GM19023 (cell line): ENCODE measurements at regions not wholly inside any gene's neighbourhood (a gene's known extent, or its start where the extent isn't known, plus 50 kb on each side); places are given as distances from the start of the nearest gene placed in this dataset.
A peak's percentile ranks its signal among the peaks of the same experiment; 100 is the strongest.

Source experiments
- ATAC-seq: cut with Tn5 transposase; IDR thresholded peaks from one replicate; pipeline ENCODE4 v1.9.1; 2021; ENCODE audit warnings: mild to moderate bottlenecking, moderate library complexity; ENCODE audit not compliant: unreplicated experiment

DNA sequence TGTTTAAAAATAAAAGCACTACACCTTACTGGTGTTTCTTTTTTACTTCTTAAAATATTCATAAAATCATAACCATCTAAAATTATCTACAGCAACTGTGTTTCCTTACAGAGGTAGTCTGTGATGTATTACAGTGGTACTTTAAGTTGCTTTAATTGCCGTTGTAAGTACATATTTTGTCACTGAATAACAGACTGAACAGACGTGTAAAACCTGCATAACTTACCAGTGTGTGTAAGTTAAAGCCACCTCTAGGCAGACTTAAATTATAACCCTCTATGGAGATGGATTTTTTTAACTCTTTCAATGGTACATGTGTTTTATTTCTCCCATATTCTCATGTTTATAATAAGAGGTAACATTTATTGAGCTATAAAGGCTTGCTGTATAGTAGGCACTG is 166.8 kb downstream of the NR4A2 start:
- ATAC-seq = no peak

DNA sequence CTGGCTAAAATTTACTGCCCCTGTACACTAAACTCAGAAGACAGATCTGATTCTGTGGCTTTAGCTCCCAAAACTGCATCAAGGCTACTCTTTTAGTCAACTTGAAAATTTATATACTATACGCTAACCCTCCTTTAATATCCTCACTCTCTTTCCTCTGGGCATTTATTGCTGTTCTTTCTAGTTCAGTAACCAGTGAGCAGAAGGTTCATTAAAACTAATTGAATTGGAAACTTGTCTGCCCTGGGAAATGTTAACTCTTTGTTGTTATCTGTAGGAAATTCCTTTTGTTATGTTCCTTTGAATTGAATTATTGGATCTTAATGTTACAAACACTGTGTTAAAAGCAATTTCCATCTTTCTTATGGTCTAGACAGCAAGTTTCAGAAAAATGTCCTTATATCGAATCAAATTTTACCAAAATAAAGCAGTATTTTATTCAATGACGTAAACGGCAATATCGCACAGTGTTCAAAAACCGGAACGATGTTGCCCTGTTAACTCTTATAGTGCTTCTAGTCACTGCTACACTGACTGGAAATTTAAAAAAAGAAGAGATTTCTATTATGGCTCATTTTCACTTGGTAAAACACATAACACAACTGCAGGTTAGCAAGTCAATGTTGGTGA is 168.3 kb downstream of the NR4A2 start:
- ATAC-seq = no peak

DNA sequence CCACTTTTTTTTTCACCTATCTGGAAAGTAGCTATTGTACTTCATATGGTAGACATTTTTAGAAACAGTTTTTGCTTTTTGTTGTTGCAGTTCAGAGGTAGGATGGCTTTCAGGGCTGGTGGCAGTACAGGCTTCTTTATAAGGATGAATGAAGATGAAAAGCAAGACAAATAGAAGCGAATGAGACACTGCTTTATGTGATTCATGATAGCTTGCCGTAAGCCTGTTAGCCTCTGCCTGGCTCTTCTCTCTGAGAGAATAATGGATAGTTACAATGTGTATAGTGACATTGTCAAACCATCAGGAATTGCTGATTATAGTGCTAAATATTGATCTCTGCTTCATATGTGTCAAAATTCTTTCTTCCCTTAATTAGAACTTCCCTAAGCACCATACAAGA is 173.7 kb downstream of the NR4A2 start:
- no peak for ATAC-seq

DNA sequence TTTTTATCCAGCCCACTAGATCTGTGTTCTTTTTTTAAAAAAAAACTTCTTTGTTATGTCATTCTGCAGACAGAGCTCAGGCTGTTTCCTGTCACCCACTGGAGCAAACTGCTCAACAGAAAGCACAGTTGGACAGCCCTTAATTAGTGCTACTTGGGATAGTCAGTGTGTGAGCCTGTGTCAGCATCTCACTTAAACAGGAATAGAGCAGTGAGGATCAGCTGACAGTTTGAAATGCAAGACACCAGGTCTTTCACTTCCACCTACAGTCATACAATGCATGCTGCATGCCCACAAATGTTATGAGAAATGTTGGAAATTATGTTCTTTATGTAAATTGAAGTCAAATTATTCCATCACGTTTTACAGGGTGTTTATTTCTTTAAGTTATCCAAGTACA is 174.9 kb downstream of the NR4A2 start:
- ATAC-seq = no peak

DNA sequence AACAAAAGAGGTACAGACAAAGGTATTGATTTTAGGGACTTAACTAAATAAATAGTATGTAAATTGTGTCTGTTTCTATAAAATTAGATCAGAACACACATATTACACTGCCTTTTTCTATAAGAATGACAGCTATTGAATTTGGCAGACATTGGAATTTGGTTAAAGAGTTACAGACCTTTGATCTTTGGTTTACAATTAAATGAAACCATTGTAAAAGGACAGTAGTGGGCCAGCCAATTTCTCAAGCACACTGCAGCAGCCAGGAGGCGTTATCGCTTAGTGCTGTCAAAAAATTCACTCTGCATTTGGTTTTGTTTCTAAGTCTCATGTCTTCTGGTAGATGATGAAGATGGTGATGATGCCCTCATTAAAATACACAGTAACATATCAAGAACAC is 175.9 kb downstream of the NR4A2 start:
- no peak for ATAC-seq

DNA sequence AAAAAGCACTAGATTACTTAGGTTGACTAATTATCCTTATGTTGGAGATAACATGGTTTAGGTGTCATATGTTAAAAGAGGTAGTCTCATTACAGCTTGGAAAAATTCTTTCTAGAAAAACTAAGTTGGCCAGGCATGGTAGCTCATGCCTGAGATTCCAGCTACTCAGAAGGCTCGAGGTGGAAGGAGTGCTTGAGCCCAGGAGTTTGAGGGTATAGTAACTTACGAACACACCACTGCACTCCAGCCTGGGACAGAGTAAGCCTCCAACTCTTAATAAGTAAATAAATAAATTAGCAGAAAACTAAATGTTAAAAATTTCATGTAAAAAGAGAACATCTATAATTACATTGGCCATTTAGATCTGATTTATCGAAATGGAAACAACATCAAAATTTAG is 177.2 kb downstream of the NR4A2 start:
- ATAC-seq = no peak

DNA sequence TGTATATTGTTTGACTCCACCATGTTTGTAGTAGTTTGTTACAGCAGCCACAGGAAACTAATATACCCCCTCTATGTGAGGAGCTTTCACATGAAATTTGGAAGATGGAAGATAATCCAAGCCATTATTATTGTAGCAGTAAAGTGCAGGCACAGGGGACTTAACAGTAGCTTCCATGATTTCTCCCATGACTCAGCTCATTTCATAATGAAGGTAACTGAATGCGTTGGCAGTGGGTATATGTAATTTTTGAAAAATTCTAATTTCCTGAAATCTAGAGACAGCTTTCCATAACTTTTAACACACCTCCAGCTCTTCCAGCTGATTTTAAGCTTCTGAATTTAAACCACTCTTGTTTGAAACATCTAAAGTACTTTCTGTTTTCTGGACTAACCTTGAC is 181.2 kb downstream of the NR4A2 start:
- no peak for ATAC-seq

DNA sequence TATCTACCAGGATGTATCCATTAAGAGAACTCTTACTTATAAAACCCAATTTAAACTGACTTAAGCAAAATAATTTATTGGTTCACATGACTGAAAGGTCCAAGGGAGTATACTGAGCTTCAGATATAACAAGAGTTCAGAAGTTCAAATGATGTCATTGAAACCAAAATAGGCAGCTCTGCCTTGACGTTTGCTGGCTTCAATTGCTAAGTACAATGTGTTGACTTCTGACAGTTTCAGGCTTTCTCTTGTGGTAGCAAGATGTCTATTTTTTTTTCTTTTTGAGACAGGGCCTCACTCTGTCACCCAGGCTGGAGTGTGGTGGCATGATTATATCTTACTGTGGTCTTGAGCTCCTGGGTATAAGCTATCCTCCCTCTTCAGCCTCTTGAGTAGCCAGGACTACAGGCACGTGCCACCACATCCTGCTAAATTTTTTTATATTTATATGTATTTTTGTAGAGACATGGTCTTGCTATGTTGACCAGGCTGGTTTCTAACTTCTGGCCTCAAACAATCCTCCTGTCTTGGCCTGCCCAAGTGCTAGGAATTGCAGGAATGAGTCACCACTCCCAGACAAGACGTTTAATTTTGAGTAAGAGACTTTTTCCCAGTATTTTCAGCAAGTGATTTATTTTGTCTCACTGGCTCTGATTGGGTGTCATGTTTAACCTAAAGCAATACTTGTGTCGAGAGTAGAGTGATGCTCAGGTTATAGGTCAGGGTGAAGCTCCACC is 184.8 kb downstream of the NR4A2 start:
- peak; percentile 75 for ATAC-seq

DNA sequence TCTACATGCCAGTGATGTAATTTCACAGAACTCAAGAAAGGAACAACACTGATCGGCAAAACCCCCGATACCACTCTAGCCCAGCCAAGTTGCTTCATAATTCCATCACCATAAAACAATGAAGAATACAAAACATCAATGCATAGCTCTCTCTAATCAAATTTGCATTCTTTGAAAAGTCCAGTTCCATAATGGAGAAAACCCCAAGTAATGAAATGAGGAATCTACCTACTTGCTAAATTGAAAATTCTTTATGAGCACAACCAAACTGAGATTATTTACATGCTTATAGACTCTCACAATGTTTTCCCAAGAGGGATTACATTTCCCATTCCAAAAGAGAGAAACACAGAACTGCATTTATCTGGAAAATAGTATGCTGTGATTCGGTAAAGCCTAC is 186.5 kb downstream of the NR4A2 start:
- ATAC-seq = no peak

DNA sequence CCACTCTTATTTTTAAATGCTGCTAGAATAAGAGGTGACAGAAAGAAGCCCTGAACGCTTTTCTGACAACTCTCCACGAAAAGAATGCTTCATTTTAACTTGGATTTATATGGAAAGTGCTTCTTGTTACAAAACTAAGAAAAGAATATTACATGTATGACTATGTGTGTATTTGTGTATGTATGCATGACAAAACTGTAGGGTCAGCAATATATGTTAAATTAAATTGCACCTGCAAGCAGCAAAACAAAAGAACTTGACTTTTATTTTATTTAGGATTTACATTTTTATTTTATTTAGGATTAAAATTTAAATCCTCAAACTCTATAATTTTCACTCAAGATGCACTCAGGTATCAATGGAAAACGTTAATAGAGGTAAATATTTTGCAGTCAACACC is 187.1 kb downstream of the NR4A2 start:
- ATAC-seq = no peak

DNA sequence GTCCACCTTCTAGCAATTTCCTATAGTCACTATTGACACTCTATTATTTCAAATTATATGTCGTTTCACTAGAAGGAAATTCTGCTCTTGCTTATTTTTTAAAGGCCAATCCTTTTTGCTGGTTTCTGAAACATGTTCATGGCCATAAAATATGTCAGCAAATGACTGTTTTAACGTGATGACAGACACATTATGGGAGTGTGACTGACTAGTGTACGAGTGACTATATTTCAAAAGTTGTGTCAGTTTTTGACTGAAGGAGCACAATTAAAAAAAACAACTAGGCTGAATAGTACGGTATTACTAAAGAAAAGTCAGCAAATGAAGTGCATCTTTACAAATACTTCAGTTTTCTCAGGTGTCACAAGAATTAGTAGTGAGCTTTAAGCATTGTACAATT is 196.0 kb downstream of the NR4A2 start:
- no peak for ATAC-seq

DNA sequence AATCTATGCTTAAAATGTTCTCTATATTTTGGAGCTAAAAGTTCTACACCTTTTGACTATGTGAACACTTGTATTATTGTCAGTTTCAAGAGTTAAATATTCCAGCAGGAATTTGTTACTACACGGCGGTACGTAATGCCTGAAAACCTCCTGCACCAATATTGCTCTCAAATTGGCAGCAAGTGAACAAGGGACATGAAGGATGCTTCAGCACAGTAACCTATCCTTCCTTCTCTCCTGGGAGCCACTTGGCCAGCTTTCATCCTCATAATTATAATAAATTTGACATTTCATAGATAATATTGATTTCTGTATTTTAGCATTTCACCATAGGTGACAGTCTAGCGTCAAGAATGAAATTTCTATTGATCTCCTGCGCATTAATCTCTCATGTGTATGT is 197.6 kb downstream of the NR4A2 start:
- ATAC-seq = no peak

DNA sequence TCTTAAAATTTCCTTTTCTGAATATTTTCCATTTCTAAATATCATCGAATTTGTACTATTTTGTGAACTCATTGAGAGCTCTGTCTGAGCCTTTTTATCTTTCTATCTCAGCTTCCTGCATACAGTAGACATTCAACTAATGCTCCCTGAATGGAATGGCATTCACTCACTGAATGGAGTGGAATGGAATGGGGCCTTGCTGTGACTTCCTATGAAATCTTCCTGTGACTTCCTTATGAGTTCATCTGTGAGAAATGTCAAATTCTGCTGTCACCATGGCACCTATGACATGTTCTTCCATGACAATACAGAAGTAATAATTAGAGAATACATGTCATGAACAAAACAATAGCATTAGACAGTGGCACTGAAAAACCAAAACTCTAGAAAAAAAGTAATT is 199.6 kb downstream of the NR4A2 start:
- ATAC-seq = no peak

DNA sequence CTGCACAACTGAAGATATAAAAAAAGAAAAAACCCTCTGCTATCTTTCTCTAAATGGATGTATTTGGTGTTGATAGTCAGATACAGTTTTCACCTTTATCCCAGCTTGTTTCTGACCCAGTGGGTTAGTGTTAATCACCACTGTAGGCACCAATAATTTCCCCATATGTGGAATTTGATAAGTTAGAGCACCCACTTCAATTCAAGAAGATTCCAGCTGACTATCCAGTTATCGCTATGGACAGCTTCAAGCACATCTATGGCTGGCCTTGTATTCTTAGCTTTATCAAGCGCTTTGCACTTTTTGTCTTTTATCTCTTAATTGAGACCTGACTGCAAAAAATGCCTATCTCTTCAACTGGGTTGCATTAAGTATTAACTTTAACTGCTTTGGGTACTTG is 200.4 kb downstream of the NR4A2 start:
- ATAC-seq = no peak

DNA sequence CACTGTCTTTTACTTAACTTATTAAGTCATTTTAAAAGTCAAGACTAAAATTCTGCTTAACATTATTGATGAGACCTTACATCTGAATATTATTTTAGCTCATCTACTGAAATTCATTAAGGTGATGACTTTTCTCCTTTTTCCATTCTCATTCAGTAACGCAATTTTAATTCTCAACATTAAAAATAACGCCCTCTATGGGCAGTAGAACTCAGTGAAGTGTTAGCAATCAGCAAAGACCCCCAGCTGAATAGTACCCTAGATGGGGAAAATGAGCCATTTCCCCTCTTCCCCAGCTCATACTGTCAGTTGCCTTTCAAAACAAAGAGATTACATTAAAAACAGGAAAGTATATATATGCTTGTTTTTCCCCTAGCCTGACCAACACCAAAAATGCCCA is 203.3 kb downstream of the NR4A2 start:
- ATAC-seq = no peak

DNA sequence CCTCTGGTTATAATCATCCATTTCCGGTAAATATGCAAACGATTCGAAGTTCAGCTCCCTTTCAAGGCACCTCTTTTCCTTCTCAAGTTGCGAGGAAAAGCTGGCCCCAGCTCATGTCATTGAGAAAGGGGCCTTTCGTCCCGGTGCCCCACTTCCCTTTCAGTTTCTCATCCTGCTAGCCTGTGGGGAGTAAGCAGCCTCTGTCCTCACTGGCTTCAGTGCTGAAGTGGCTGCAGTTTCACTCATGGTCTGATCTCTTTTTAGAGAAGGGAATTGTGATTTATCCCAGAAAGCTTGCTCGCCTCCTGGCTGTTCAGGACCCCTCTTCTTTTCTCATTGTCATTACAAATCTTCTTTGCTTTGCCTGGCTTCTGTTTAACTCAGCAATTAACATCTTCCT is 207.5 kb downstream of the NR4A2 start:
- no peak for ATAC-seq

DNA sequence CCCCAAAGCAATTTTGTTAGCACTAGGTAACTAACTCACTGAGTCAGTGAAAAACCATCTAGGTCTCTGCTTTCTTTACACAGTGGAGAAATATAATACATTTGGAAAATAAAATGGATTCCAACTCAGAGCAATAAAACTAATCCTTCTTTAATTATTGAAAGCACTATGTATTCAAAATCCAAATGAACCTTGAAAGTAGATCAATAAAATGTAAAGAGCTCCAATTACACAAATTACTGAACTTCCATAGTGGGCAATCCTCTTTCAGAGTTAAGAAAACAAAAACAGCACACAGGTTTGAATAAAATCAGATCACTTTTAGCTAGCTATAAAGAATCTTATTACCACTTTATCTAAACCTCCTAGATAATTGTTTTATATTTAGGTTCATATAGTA is 208.1 kb downstream of the NR4A2 start:
- no peak for ATAC-seq

DNA sequence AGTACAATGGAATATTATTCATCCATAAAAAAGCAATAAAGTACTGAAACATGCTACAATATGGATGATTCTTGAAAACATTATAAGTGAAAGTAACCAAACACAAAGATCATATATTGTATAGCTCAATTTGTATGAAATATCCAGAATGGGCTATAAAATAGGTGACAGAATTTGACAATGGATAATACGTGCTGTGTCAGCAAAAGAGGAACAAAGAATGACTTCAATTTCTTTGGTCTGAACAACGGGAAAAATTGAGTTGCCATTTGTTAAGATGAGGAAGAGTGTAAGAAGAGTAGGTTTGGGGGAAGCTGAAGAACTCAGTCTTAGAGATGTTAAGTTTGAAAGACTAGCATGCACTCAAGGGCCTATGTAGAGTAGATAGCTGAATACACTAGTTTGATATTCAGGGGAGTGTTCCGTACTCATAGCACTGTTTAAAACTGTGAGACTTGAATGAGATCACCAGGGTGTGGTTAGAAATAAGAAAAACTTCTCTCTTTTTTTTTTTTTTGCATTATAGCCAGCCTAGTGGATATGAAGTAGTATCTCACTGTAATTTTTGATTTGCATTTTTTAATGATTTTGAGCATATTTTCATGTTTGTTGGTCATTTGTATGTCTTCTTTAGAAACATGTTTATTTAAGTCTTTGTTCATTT is 213.6 kb downstream of the NR4A2 start:
- ATAC-seq = no peak

DNA sequence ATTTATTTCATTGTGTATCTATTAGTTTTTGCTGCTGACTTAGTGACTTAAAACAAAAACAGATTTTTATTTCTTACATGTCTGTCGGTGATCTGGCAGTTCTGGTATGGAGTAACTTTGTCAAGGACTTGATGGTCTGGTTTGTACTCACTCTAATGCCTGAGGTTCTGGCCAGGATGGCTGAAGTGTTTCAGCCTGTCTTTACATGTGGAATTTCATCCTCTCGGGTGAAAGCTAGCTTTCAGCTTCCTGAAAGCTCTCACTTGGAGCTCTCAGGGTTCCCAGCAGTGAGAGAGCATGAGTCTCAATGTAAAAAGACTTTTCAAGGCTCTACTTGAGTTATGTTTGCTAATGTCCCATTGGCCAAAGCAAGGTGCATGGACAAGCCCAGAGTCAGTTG is 216.4 kb downstream of the NR4A2 start:
- ATAC-seq = no peak

DNA sequence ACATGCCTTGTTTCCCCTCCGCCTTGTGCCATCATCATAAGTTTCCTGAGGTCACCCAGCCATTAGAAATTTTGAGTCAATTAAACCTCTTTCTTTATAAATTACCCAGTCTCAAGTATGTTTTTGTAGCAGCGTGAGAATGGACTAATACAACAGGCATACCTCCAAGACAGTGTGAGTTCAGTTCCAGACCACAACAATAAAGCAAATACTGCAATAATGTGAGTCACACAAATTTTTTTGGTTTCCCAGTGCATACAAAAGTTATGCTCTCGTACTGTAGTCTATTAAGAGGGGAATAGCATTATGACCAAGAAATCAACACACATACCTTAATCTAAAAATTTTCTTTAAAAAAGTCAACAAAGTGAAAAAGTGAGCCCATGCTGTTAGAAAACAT is 217.2 kb downstream of the NR4A2 start:
- ATAC-seq = no peak

DNA sequence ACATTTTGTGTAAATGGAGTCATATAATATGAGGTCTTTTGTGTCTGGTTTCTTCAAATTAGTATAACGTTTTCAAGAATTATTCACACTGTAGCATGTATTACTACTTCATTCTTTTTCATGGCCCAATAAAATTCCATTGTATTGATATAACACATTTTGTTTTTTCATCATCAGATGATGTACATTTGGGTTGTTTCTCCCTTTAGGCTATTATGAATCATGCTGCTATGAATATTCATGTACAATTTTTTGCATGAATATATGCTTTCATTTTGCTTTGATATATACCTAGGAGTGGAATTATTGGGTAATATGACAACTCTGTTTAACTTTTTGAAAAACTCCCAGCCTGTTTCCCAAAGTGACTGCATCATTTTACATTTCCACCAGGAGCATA is 220.2 kb downstream of the NR4A2 start:
- no peak for ATAC-seq

DNA sequence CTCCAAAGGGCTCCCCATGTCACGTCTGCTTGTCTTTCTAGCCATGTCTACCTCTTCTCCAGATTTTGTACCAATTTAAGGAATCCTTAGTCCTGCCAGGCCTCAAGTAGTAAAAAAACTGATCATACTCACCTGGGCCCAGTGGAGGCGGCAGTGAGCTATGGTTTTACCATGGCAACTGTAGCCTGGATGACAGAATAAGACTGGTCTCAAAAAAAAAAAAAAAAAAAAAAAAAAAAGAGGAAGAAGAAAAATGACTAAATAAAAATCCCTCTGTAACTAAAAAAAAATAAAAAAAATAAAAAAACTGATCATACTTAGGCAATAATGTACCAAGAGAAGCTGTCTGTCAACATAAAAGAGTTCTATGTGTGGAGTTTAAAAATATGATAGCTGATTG is 221.6 kb downstream of the NR4A2 start:
- ATAC-seq = peak; percentile 97
